ENCODE measurements at regions not wholly inside any gene's neighbourhood (a gene's known extent, or its start where the extent isn't known, plus 50 kb on each side); places are given as distances from the start of the nearest gene placed in this dataset.

GRCh38 chr12:131346555-131347344, 364.1 kb upstream of the SFSWAP start:
- Histone ChIP-seq H3K27me3 (peaks cover 0 to 16% of the 10 kb centered on the region in 2 donors), H3K27ac (no peak overlapping the region), H3K9me3 (no peaks in the 10 kb centered on the region), H3K4me3 (no peak overlapping the region), H3K4me1 (no peaks in the 10 kb centered on the region), H3K36me3 (no peaks in the 10 kb centered on the region)
- TF ChIP-seq CTCF (IDR thresholded peaks at IDR 0.05), result no peak
- intact Hi-C loops (cut with DNase I; ENCODE audit: low total_unique reads), result no loop called here
- no peak for DNase-seq

- Histone ChIP-seq H3K4me3 (no peak overlapping the region), H3K9me3 (no peaks in the 10 kb centered on the region), H3K36me3 (no peaks in the 10 kb centered on the region), H3K4me1 (no peaks in the 10 kb centered on the region), H3K27me3 (peaks cover 0 to 16% of the 10 kb centered on the region in 2 donors), H3K27ac (no peak overlapping the region)
- no peak for DNase-seq
- intact Hi-C loops (cut with DNase I; ENCODE audit: low total_unique reads), result no loop called here
- no peak for TF ChIP-seq CTCF (IDR thresholded peaks at IDR 0.05)
Observed at GRCh38 chr12:131347345-131347714, 363.6 kb upstream of the SFSWAP start.

- Histone ChIP-seq H3K4me1 (no peaks in the 10 kb centered on the region), H3K27me3 (peaks cover 0 to 16% of the 10 kb centered on the region in 2 donors), H3K4me3 (no peak overlapping the region), H3K9me3 (no peaks in the 10 kb centered on the region), H3K36me3 (no peaks in the 10 kb centered on the region), H3K27ac (no peak overlapping the region)
- intact Hi-C loops (cut with DNase I; ENCODE audit: low total_unique reads), result no loop called here
- DNase-seq, result no peak
- no peak for TF ChIP-seq CTCF (IDR thresholded peaks at IDR 0.05)
Observed at GRCh38 chr12:131347732-131348131, 363.2 kb upstream of the SFSWAP start.

- TF ChIP-seq CTCF (IDR thresholded peaks at IDR 0.05), result no peak
- DNase-seq, result no peak
- H3K36me3 ChIP-seq, result no peaks in the 10 kb centered on the region
- no peaks in the 10 kb centered on the region for H3K4me1 ChIP-seq
- peaks cover 0 to 16% of the 10 kb centered on the region in 2 donors for H3K27me3 ChIP-seq
- no peak overlapping the region for H3K4me3 ChIP-seq
- H3K27ac ChIP-seq, result no peak overlapping the region
- no peaks in the 10 kb centered on the region for H3K9me3 ChIP-seq
- intact Hi-C loops (cut with DNase I; ENCODE audit: low total_unique reads), result no loop called here
Observed at GRCh38 chr12:131348231-131348630, 362.7 kb upstream of the SFSWAP start.

- H3K4me3 ChIP-seq, result no peak overlapping the region
- TF ChIP-seq CTCF (IDR thresholded peaks at IDR 0.05), result no peak
- intact Hi-C loops (cut with DNase I; ENCODE audit: low total_unique reads), result no loop called here
- DNase-seq, result no peak
- no peaks in the 10 kb centered on the region for H3K4me1 ChIP-seq
- H3K9me3 ChIP-seq, result no peaks in the 10 kb centered on the region
- no peak overlapping the region for H3K27ac ChIP-seq
- H3K27me3 ChIP-seq, result peaks cover 0 to 16% of the 10 kb centered on the region in 2 donors
- no peaks in the 10 kb centered on the region for H3K36me3 ChIP-seq
Observed at GRCh38 chr12:131348646-131349045, 362.2 kb upstream of the SFSWAP start.
